ENCODE measurements at regions not wholly inside any gene's neighbourhood (a gene's known extent, or its start where the extent isn't known, plus 50 kb on each side); places are given as distances from the start of the nearest gene placed in this dataset.
"Not testable (repeated sequence)": the region's sequence is repeated elsewhere in the genome, so short reads cannot be mapped to it uniquely, and the experiment has no call there.

DNA sequence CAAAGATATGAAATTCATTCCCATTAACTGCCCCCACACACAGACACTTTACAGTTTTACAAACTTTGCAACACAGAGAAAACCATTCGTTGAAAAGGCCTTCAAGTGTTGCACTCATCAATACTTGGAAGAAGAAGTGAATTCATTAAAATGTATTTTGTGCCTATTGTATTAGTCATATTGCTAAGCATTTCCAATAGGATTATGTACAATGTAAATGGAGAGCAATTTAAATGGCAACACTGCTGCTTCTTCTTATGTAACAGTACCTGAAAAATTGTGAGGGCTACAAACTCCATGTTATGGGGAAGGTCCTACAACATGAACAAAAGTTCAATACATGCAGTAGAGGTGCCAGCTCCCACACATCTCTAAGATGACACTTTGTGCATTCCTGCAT, 209.3 kb upstream of the POGK start:
- CTCF ChIA-PET = no interaction called here
- no peak for TF ChIP-seq EZH2 (IDR thresholded peaks at IDR 0.05; ENCODE audit: low read depth)
- TF ChIP-seq, protein P1, sequence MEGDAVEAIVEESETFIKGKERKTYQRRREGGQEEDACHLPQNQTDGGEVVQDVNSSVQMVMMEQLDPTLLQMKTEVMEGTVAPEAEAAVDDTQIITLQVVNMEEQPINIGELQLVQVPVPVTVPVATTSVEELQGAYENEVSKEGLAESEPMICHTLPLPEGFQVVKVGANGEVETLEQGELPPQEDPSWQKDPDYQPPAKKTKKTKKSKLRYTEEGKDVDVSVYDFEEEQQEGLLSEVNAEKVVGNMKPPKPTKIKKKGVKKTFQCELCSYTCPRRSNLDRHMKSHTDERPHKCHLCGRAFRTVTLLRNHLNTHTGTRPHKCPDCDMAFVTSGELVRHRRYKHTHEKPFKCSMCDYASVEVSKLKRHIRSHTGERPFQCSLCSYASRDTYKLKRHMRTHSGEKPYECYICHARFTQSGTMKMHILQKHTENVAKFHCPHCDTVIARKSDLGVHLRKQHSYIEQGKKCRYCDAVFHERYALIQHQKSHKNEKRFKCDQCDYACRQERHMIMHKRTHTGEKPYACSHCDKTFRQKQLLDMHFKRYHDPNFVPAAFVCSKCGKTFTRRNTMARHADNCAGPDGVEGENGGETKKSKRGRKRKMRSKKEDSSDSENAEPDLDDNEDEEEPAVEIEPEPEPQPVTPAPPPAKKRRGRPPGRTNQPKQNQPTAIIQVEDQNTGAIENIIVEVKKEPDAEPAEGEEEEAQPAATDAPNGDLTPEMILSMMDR (conservative IDR thresholded peaks at IDR 0.05) = no peak
- Histone ChIP-seq H3K36me3 (ENCODE audit: low read depth) (no peaks in the 10 kb centered on the region), H3K27ac (no peak overlapping the region), H3K79me2 (ENCODE audit: low read depth) (no peaks in the 10 kb centered on the region), H3F3A (ENCODE audit: insufficient read depth, low read depth) (no peaks in the 10 kb centered on the region), H3K4me2 (no peak overlapping the region), H3K27me3 (ENCODE audit: insufficient read depth, low read depth) (peaks cover 22% of the 10 kb centered on the region), H3K4me1 (replicated peaks; ENCODE audit: insufficient read depth) (no peaks in the 10 kb centered on the region), H3K9me2 (ENCODE audit: insufficient read depth) (no peaks in the 10 kb centered on the region), H2AFZ (no peak overlapping the region), H3K9me3 (ENCODE audit: insufficient read depth, low read depth) (no peaks in the 10 kb centered on the region), H4K20me1 (ENCODE audit: insufficient read depth) (no peaks in the 10 kb centered on the region), H3K4me3 (no peak overlapping the region)
- intact Hi-C loops (cut with micrococcal nuclease; ENCODE audit: unreplicated experiment) = no loop called here
- POLR2A ChIA-PET (ENCODE audit: unreplicated experiment) = no interaction called here
- DNase-seq = no peak
- no TSS peak for BruUV-seq (replicated peaks)

DNA sequence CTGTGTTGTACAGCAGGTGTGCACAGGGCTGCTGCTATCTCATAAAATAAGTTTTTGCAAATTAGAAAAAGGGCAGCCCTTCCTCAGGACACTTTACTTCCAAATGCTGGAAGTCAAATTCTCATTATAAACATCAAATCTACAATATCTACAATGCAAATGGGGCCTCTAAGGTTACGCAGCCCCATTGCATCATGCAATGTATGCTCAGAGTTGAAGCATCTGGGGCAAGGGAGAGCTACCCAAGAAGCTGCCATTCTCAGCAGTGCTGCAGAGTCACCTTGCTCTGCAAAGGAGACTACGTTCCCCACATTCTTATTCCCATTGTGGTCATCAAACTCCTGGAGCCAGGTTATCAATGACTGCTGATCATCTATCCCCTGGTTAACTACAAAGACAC, 208.9 kb upstream of the POGK start:
- no peaks in the 10 kb centered on the region for H3K36me3 ChIP-seq (ENCODE audit: low read depth)
- H2AFZ ChIP-seq = no peak overlapping the region
- BruUV-seq (replicated peaks) = no TSS peak
- H3K27me3 ChIP-seq (ENCODE audit: insufficient read depth, low read depth) = peaks cover 22% of the 10 kb centered on the region
- no peaks in the 10 kb centered on the region for H3K4me1 ChIP-seq (replicated peaks; ENCODE audit: insufficient read depth)
- no peak overlapping the region for H3K4me3 ChIP-seq
- no peaks in the 10 kb centered on the region for H4K20me1 ChIP-seq (ENCODE audit: insufficient read depth)
- no peak for DNase-seq
- no peak for TF ChIP-seq EZH2 (IDR thresholded peaks at IDR 0.05; ENCODE audit: low read depth)
- TF ChIP-seq, protein P1 (conservative IDR thresholded peaks at IDR 0.05) = no peak
- H3K4me2 ChIP-seq = no peak overlapping the region
- intact Hi-C loops (cut with micrococcal nuclease; ENCODE audit: unreplicated experiment) = no loop called here
- ChIA-PET CTCF (no interaction called here), POLR2A (ENCODE audit: unreplicated experiment) (no interaction called here)
- H3K79me2 ChIP-seq (ENCODE audit: low read depth) = no peaks in the 10 kb centered on the region
- no peaks in the 10 kb centered on the region for H3K9me3 ChIP-seq (ENCODE audit: insufficient read depth, low read depth)
- H3K27ac ChIP-seq = no peak overlapping the region
- H3F3A ChIP-seq (ENCODE audit: insufficient read depth, low read depth) = no peaks in the 10 kb centered on the region
- no peaks in the 10 kb centered on the region for H3K9me2 ChIP-seq (ENCODE audit: insufficient read depth)

DNA sequence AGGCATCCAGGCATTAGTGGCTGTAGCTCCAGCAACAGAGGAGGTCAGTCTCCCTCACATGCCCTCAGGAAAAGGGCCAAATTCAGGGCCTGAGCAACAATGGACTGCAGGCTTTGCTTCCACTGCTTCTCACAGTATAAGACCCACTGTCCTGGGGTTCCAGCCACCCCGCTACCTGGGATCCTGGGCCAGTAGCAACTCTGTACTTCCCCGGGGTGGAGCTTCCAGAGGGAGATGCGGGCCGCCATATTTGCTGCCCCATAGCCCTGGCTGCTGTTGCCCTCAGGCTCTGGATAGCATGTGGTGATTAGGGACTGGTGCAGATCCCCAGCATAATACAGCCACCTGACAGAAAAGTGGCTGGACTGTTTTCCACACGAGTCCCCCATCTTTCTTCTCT, 201.1 kb upstream of the POGK start:
- H3K4me3 ChIP-seq = no peak overlapping the region
- POLR2A ChIA-PET (ENCODE audit: unreplicated experiment) = no interaction called here
- TF ChIP-seq, protein P1 (conservative IDR thresholded peaks at IDR 0.05) = no peak
- TF ChIP-seq EZH2 (IDR thresholded peaks at IDR 0.05; ENCODE audit: low read depth) = no peak

GRCh38 chr1:166657228-166657627, 182.0 kb upstream of the POGK start:
- CTCF ChIA-PET; H3F3A ChIP-seq (ENCODE audit: insufficient read depth, low read depth); H3K4me3 ChIP-seq; H3K9me2 ChIP-seq (ENCODE audit: insufficient read depth); H3K27ac ChIP-seq; H3K79me2 ChIP-seq (ENCODE audit: low read depth); DNase-seq; intact Hi-C loops (cut with micrococcal nuclease; ENCODE audit: unreplicated experiment); H4K20me1 ChIP-seq (ENCODE audit: insufficient read depth); H3K4me2 ChIP-seq; H3K36me3 ChIP-seq (ENCODE audit: low read depth); POLR2A ChIA-PET (ENCODE audit: unreplicated experiment); BruUV-seq (replicated peaks); H3K9me3 ChIP-seq (ENCODE audit: insufficient read depth, low read depth); H3K27me3 ChIP-seq (ENCODE audit: insufficient read depth, low read depth); H2AFZ ChIP-seq; H3K4me1 ChIP-seq (replicated peaks; ENCODE audit: insufficient read depth): not testable (repeated sequence)

More for the DNA sequence above, 201.1 kb upstream of the POGK start:
- Histone ChIP-seq H3K36me3 (ENCODE audit: low read depth) (no peaks in the 10 kb centered on the region), H4K20me1 (ENCODE audit: insufficient read depth) (no peaks in the 10 kb centered on the region), H3K4me2 (no peak overlapping the region), H2AFZ (no peak overlapping the region), H3K27me3 (ENCODE audit: insufficient read depth, low read depth) (peaks cover 20% of the 10 kb centered on the region), H3K27ac (no peak overlapping the region), H3K9me3 (ENCODE audit: insufficient read depth, low read depth) (no peaks in the 10 kb centered on the region), H3F3A (ENCODE audit: insufficient read depth, low read depth) (no peaks in the 10 kb centered on the region), H3K9me2 (ENCODE audit: insufficient read depth) (no peaks in the 10 kb centered on the region), H3K79me2 (ENCODE audit: low read depth) (no peaks in the 10 kb centered on the region), H3K4me1 (replicated peaks; ENCODE audit: insufficient read depth) (no peaks in the 10 kb centered on the region)
- CTCF ChIA-PET = no interaction called here
- BruUV-seq (replicated peaks) = no TSS peak
- intact Hi-C loops (cut with micrococcal nuclease; ENCODE audit: unreplicated experiment) = no loop called here
- DNase-seq = no peak

DNA sequence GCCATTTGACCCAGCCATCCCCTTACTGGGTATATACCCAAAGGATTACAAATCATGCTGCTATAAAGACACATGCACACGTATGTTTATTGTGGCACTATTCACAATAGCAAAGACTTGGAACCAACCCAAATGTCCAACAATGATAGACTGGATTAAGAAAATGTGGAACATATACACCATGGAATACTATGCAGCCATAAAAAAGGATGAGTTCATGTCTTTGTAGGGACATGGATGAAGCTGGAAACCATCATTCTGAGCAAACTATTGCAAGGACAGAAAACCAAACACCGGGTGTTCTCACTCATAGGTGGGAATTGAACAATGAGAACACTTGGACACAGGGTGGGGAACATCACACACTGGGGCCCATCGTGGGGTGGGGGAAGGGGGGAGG, 172.5 kb upstream of the POGK start:
- H3K9me2 ChIP-seq (ENCODE audit: insufficient read depth); H3F3A ChIP-seq (ENCODE audit: insufficient read depth, low read depth); H3K36me3 ChIP-seq (ENCODE audit: low read depth); POLR2A ChIA-PET (ENCODE audit: unreplicated experiment); H2AFZ ChIP-seq; H3K27ac ChIP-seq; BruUV-seq (replicated peaks); CTCF ChIA-PET; H3K9me3 ChIP-seq (ENCODE audit: insufficient read depth, low read depth); DNase-seq; H3K4me2 ChIP-seq; H4K20me1 ChIP-seq (ENCODE audit: insufficient read depth); H3K4me1 ChIP-seq (replicated peaks; ENCODE audit: insufficient read depth); intact Hi-C loops (cut with micrococcal nuclease; ENCODE audit: unreplicated experiment); H3K79me2 ChIP-seq (ENCODE audit: low read depth); H3K27me3 ChIP-seq (ENCODE audit: insufficient read depth, low read depth); H3K4me3 ChIP-seq: not testable (repeated sequence)

- H3K36me3 ChIP-seq (ENCODE audit: low read depth); H3K4me2 ChIP-seq; H4K20me1 ChIP-seq (ENCODE audit: insufficient read depth); BruUV-seq (replicated peaks); H3K4me3 ChIP-seq; H3F3A ChIP-seq (ENCODE audit: insufficient read depth, low read depth); POLR2A ChIA-PET (ENCODE audit: unreplicated experiment); CTCF ChIA-PET; H3K9me3 ChIP-seq (ENCODE audit: insufficient read depth, low read depth); H3K27ac ChIP-seq; H3K4me1 ChIP-seq (replicated peaks; ENCODE audit: insufficient read depth); DNase-seq; H2AFZ ChIP-seq; H3K79me2 ChIP-seq (ENCODE audit: low read depth); H3K27me3 ChIP-seq (ENCODE audit: insufficient read depth, low read depth); H3K9me2 ChIP-seq (ENCODE audit: insufficient read depth); intact Hi-C loops (cut with micrococcal nuclease; ENCODE audit: unreplicated experiment): not testable (repeated sequence)
Measured at GRCh38 chr1:166667600-166667999, 171.7 kb upstream of the POGK start.
